GM21447 (cell line): ENCODE measurements at regions not wholly inside any gene's neighbourhood (a gene's known extent, or its start where the extent isn't known, plus 50 kb on each side); places are given as distances from the start of the nearest gene placed in this dataset.

Experiments
- ATAC-seq: cut with Tn5 transposase; IDR thresholded peaks from one replicate; pipeline ENCODE4 v1.9.1; 2021; ENCODE audit not compliant: unreplicated experiment

GRCh38 chr9:78491402-78491801 lies 194.5 kb downstream of the PSAT1 start:
- no peak for ATAC-seq

- ATAC-seq, result no peak
Measured at GRCh38 chr9:78493166-78493742, 196.3 kb downstream of the PSAT1 start.

- ATAC-seq, result no peak
Measured at GRCh38 chr9:78502566-78502965, 205.6 kb downstream of the PSAT1 start.

- ATAC-seq, result no peak
Measured at GRCh38 chr9:78505546-78505945, 208.6 kb downstream of the PSAT1 start.

- no peak for ATAC-seq
Measured at GRCh38 chr9:78507037-78507436, 210.1 kb downstream of the PSAT1 start.

- no peak for ATAC-seq
Measured at GRCh38 chr9:78510035-78510434, 213.1 kb downstream of the PSAT1 start.

GRCh38 chr9:78515108-78515507 lies 218.2 kb downstream of the PSAT1 start:
- no peak for ATAC-seq

GRCh38 chr9:78519786-78520185 lies 222.9 kb downstream of the PSAT1 start:
- ATAC-seq, result no peak

- ATAC-seq, result no peak
Measured at GRCh38 chr9:78521680-78522079, 224.8 kb downstream of the PSAT1 start.

- no peak for ATAC-seq
Measured at GRCh38 chr9:78525986-78526560, 229.1 kb downstream of the PSAT1 start.

GRCh38 chr9:78533500-78533899 lies 236.6 kb downstream of the PSAT1 start:
- ATAC-seq, result no peak

GRCh38 chr9:78539188-78539587 lies 242.3 kb downstream of the PSAT1 start:
- no peak for ATAC-seq

- no peak for ATAC-seq
Measured at GRCh38 chr9:78539904-78540303, 243.0 kb downstream of the PSAT1 start.

GRCh38 chr9:78541868-78542443 lies 245.0 kb downstream of the PSAT1 start:
- no peak for ATAC-seq

- no peak for ATAC-seq
Measured at GRCh38 chr9:78542491-78543181, 245.7 kb downstream of the PSAT1 start.

- ATAC-seq, result no peak
Measured at GRCh38 chr9:78543353-78543752, 246.4 kb downstream of the PSAT1 start.

GRCh38 chr9:78544230-78544629 lies 247.3 kb downstream of the PSAT1 start:
- ATAC-seq, result no peak

GRCh38 chr9:78547831-78548230 lies 250.9 kb downstream of the PSAT1 start:
- no peak for ATAC-seq

GRCh38 chr9:78548670-78549069 lies 251.7 kb downstream of the PSAT1 start:
- ATAC-seq, result no peak

GRCh38 chr9:78549711-78550110 lies 252.8 kb downstream of the PSAT1 start:
- ATAC-seq, result no peak

- ATAC-seq, result no peak
Measured at GRCh38 chr9:78552802-78553201, 255.9 kb downstream of the PSAT1 start.

- ATAC-seq, result no peak
Measured at GRCh38 chr9:78557540-78557939, 260.6 kb downstream of the PSAT1 start.
